ENCODE measurements at regions not wholly inside any gene's neighbourhood (a gene's known extent, or its start where the extent isn't known, plus 50 kb on each side); places are given as distances from the start of the nearest gene placed in this dataset.

GRCh38 chr7:54663186-54663585, 95.8 kb downstream of the SEC61G start:
- no peak for TF ChIP-seq POLR2A (IDR thresholded peaks at IDR 0.05)
- no peak for TF ChIP-seq POLR2AphosphoS5 (IDR thresholded peaks at IDR 0.05)

All from breast epithelium (tissue), 3 donors.